Endometrial microvascular endothelial cells (primary cell): ENCODE measurements at regions not wholly inside any gene's neighbourhood (a gene's known extent, or its start where the extent isn't known, plus 50 kb on each side); places are given as distances from the start of the nearest gene placed in this dataset.
"Not testable (repeated sequence)": the region's sequence is repeated elsewhere in the genome, so short reads cannot be mapped to it uniquely, and the experiment has no call there.

Source experiments
- in situ Hi-C: cut with HindIII; loops from 2 replicates; pipeline ENCODE4 v1.10.0; 2017; ENCODE audit warnings: low sequenced_read_pairs, low pct_unique_long_range_greater_than_20kb; ENCODE audit errors: inconsistent ontology term

DNA sequence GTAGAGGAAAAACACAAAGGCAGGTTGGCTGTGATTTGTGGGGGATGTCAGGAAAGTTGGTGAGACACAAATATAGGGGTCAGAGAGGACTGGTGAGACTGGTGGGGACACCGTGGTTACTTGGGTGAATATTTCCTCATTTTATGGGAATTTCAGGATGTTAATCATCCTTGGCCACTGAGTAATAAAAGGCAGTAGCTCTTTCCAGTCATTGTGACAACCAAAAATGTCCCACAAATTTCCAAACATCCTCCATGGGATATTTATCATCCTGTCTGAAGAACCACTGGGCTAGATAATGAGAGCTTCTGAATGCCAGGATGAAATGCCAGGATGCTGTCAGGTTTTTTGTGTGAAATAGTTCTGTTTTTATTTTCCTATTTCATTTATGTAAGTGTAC, 374.1 kb downstream of the CD109 start:
- in situ Hi-C loops = no loop called here

DNA sequence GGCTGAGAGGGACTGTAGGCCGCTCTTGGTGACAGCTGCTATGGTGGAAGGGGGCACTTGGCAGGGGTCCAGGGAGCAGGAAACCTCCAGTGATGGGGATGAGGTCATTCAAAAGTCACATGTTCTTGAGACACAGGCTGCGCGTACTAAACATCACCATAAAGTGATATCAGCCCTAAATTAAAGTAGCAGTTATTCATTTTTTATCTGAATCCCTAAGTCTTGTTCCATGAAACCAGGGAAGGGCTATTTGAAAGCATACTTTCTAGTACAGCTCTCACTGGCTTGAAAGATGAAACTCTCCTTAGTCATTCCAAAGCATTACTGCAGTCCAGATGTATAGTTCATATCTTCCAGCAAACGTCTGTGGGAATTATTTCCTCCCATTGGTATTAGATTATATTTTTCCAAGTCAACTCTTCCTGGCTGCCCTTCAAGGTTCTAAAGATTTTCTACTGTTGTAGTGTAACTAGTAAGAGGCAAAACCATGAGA, 373.1 kb downstream of the CD109 start:
- in situ Hi-C loops = no loop called here

DNA sequence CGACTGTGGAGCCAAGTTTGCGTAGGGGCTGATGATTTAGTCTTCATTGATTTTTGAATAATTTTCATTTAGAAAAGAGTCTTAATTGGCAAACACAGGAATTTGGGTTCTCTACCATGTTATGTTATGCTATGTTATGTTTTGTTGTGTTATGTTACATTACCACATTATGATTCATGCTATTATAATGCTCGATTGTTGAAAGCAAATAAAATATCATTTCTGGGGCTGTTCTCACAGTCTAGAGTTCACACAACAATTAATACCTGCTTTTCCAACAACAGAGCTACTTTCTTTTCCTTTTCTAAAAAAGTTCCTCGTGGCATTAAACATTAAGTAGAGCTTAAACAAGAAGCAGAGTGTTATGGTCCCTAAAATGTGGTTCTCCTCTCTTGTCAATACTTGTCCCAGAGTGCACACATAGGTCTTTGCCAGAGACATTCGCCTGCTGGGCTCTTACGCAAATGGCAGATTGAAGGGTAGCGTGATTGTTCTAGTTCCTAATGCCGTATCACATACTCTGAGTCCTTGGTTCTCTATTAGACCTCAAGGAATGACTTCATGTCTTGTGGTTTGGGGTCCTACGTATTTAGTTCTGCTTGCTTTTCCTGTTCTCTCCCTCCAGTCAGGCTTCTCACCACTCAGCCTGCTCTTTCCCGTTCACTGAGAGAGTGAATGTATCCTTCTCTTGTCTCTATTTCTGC, 370.3 kb downstream of the CD109 start:
- in situ Hi-C loops = no loop called here

DNA sequence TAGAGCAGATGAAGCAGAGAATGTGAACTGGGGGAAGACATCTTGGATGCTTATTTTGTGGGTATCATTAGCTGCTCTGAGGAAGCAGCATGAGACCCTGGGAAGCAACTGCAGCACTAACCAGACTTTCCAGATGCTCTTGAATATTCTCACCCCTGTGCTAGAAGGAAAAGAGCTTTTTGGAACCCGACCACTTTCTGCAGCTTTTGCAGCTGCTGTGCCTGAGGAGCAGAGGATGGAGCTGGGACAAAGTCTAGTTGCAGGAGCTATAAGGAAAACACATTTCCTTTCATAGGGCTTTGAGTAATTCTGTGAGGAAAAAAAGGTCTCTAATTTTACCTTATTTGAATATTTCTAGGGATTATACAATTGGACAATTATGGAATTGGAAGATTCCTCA, 369.7 kb downstream of the CD109 start:
- in situ Hi-C loops = no loop called here

DNA sequence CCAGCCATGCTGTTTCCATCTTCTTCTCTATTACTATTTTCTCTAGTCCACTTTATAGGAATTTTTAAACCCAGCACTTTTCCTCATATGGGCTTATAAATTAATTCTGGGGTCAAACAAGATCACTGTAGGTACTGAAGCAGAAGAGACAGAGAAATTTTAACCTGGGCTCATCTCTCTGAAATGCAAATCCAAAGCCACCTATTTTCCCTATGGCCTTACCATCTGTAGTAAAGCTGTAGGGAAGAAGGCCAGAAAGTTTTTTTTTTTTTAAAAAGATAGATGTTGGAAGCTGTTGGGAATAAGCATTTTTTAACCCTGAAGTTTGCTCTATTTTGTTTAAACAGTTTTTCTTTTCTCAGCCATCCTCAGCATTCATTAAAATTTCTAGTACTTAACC, 367.4 kb downstream of the CD109 start:
- in situ Hi-C loops = no loop called here

DNA sequence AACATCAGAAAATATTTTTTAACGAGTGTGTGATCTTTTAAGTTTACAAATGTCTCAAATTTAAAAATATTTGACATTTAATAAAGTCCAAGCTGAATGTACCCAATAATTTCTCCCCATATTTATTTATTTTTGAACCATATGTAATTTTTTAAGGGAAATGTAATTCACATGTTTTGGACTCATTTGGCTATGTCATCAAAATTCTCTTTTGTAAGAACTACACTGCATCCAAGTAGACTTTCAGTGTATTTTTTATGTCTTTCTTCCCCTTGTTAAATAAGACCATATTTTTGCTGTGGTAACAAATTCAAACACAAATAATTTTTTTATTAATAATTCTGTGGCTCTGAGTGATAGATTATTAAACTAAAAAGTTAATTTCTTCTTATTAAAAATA, 365.2 kb downstream of the CD109 start:
- in situ Hi-C loops = no loop called here

DNA sequence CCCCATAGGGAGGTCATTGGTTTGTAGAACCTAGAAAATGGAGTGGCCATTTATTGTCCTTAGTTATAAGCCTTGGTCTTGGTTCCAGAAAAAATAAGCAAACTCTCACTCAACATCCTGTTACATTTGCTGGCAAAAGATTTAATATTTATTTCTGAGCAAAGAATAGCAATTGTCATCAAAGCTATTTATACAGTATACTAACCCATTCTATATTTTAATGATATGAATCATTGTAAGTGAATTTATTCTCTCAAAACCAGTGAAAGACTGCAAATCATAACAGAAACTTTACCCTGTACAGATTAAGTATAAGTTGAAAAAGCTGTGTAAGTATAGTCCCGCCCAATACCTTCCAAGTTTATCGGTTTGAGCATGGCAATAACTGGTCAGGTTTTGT, 364.4 kb downstream of the CD109 start:
- in situ Hi-C loops = no loop called here

DNA sequence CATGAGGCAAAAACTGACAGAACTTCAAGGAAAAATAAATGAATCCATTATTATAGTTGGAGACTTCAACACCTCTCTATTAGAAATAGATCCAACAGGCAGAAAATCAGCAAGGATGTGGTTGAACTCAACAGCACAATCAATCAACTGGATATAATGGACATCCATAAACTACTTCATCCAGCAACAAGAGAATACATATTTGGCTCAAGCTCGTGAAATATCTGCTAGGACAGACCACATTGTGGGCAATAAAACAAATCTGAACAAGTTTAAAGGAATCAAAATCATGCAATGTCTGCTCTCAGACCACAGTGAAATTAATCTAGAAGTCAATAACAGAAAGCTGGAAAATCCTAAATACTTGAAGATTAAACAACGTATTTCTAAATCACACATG, 362.6 kb downstream of the CD109 start:
- in situ Hi-C loops = no loop called here

DNA sequence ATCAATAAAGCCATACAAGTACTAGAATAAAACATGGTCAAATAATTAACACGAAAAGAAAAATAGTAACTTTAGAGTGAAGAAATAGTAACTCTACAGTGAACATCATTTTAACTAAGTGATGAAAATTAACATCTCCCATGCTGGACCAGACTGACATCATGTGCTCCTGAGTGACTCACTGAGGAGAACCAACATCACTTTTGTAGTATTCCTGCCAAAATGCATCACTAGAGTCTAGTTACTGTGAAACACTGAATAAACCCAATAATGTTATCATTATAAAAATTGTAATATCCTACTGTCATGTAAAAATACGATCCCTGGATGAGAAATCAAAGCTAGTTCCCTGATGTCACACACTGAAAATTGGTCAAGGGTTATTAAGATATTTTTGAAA, 361.3 kb downstream of the CD109 start:
- in situ Hi-C loops = no loop called here

DNA sequence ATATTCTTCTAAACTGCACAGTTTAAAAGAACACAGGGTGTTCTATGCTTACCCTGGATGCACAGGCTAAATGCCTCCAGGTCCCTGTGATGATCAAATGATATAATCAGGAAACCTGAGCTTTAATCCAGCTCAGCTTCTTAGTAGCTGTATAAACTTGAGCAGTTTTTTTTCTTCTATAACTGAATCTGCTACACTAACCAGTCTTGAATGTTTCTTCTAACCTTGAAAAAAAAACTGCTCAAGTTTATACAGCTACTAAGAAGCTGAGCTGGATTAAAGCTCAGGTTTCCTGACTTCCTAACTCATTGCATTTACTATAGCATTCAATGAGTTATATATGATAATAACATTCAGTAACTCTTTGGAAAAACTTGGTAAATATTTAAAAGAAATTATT, 358.2 kb downstream of the CD109 start:
- in situ Hi-C loops = no loop called here

DNA sequence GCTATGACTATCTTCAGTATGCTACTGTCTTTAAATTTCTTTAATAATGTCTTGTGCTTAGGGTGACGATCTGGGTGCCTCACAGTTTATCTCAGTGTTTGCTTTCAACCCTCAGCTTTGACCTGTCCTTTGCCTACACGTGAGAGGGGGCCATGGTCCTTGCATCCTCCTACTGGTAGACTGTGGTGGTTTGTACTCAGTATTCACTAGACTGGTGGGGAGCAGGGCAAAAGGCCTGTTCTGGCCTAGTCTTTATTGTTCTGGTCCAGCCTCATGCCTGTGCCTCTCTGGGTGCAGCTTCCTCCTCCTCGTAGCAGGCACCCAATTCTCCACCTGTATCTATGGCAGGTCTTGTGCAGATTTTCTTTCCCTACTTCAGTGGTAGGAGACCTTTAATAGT, 354.9 kb downstream of the CD109 start:
- in situ Hi-C loops = no loop called here

DNA sequence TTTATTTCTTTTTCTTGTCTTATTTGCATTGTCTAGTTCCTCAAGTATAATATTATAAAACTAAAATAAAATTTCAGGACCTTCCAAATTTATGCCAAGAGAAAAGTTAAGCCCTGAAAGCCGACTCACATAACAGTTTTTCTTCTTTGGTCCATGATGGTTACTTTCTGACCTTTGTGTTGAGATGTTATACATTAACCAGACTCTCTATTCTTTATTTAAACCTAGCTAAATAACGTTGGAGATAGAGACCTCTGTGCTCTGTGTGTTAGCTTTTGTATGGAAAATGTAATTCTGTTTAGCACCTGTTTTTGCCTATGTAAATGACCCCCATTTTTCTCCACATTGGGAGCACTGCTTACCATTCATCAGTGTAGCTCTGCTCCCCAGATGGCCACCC, 352.4 kb downstream of the CD109 start:
- in situ Hi-C loops = no loop called here

DNA sequence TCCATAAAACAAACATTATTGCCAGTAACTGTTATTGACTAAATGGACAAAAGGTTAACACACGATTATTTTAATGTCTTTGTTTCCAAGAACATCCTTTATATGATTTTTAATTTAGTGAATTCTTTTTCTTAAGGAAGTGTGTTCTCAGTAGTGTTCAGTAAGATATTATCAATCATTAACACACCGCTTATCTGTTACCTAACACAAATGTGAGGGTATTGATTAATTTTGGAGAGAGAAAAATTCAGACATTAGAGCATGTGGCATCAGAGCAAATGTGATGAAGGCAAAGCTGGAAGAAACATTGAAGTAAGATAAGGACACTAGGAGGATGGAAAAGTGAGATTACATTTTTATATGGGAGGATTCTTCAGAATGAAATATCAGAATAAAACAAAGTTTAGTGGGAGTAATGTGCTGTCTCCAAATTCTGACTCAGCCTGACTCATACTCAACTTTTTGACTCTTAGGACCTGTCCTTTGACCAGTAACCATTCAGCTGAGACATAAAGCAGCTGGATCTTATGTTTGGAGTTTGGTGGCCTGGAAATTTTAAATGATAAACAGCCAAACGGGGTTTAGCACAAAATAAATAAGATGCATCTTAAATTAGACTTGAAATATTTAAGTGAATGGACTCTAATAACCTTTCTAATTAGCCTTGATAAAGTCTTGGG, 348.6 kb downstream of the CD109 start:
- in situ Hi-C loops = no loop called here

DNA sequence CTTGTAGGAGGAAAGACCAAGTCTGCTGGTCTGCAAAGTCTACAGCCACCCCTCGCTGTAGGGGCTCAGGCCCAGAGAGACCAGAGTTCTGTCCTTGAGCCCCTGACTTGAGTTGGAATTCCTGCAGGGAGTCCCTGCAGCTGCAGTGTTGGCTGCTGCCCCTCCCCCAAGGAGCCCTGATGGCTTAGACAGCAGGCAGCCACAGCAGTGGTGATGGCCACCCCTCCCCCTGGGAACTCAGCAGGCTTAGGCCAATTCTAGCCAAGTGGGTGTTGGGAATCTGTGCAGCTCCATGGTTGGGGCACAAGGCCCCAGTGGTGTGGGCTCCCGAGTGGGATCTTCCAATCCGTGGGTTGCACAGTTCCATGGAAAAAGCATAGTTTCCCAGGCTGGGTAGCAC, 345.4 kb downstream of the CD109 start:
- in situ Hi-C loops = no loop called here

DNA sequence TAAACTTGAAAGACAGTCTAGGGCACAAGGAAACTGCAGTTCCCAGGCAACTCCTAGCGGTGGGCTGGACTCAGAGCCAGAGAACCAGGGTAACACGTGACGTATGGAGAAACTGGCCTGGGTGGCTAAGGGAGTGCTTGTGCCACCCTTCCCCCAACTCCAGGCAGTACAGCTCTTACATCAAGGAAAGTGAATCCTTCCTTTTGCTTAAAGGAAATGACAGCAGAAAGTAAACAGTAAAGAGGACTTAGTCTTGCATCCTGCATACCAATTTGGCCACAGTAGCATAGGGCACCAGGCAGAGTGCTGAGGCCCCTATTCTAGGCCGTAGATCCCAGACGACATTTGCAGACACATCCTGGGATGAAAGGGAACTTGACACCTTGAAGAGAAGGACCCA, 322.8 kb downstream of the CD109 start:
- in situ Hi-C loops = no loop called here

DNA sequence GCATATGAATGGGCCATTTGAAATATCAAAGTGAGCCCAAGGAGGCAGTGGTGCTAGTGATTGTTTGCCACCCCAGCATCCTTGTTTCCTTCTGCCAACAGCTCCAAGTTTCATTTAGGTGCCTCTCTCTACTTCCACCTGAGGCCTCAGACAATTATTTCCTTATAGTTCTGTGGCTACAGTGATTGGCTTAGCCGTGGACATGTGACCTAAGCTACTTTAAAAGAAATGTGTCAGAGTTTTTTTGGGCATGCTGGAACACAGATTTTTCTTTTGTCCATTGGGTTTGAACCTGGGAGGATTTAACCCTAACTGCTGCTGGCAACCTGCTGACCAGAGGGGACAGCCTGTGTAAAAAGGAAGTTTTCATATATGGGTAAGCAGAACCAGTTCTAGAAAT, 319.4 kb downstream of the CD109 start:
- in situ Hi-C loops = no loop called here

DNA sequence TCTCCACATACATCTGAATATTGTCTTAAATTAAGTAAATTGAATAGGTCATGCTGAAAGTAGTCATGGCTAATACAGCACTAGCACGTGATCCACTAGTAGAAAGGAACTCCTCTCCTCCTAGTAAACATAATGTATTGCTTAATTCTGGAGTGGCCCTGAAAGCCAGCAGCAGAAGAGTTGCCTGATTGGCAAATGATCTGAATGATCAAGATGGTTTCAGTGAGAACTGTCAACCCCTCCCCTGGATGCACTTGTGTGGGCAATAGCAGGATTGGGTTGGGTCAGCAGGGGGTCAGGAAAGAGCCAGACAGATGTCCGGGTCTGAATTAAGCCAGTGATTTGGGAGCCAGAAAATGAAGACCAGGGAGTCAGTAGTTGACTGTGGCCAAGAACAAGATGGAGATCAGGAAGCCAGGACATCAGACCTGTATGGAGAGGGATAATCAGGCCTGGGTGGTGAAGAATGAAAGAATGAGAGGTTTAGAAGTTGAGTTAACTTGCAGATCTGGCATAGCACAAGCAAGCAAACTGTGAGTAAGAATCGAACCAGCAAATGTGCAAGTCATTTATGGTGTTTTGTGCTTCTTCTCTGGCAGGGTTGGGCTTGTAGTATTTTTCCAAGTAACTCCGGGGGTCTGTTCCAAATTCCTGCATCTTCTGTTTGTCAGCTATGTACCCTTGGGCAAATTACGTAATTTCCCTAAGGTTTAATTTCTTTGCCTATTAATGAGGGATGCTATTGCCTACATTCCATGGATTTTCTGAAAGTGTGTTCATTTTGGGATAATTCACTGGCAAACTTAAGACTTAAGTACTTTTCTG, 304.9 kb downstream of the CD109 start:
- in situ Hi-C loops = no loop called here

DNA sequence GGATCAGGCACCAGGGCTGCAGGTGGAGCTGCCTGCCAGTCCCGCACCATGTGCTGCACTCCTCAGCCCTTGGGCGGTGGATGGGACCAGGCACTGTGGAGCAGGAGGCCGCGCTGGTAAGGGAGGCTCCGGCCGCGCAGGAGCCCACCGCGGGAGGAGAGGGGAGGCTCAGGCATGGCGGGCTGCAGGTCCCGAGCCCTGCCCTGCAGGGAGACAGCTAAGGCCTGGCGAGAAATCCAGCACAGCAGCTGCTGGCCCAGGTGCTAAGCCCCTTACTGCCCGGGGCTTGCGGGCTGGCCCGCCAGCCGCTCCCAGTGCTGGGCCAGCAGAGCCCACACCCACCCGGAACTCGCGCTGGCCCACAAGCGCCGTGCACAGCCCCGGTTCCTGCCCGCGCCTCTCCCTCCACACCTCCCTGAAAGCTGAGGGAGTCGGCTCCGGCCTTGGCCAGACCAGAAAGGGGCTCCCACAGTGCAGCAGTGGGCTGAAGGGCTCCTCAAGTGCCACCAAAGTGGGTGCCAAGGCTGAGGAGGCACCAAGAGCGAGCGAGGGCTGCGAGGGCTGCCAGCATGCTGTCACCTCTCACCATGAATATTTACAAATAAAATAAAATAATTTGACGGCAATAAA, 294.7 kb downstream of the CD109 start:
- in situ Hi-C loops = not testable (repeated sequence)

DNA sequence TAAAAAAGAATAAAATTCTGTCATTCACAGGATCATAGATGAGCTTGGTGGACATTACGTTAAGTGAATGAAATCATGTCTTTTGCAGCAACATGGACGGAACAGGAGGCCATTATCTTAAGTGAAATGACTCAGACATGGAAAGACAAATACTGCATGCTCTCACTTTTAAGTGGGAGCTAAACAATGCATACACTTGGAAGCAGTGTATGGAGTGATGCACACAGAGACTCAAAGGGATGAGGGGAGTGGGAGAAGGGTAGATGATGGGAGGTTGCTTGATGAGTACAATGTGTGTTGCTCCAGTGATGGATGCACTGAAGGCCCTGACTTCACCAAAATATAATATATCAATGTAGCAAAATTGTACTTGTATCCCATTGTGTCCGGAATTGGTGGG, 293.4 kb downstream of the CD109 start:
- in situ Hi-C loops = no loop called here
